SH-SY5Y (cell line): ENCODE measurements at regions not wholly inside any gene's neighbourhood (a gene's known extent, or its start where the extent isn't known, plus 50 kb on each side); places are given as distances from the start of the nearest gene placed in this dataset.

ENCODE experiments used
- GATA2 ChIP-seq: IDR thresholded peaks from 2 replicates; pipeline ENCODE4 v1.6.1; 2011; ENCODE audit warnings: mild to moderate bottlenecking, low read depth, low read length
- GATA3 ChIP-seq: IDR thresholded peaks from 2 replicates; pipeline ENCODE4 v1.6.1; 2011; ENCODE audit warnings: low read depth, mild to moderate bottlenecking, low read length, moderate library complexity

- TF ChIP-seq GATA2 = no peak
These were observed 178.5 kb upstream of the CIBAR2 start for GRCh38 chr16:85290626-85291301.

GRCh38 chr16:85291302-85292148 is 179.3 kb upstream of the CIBAR2 start:
- no peak for TF ChIP-seq GATA2
- no peak for TF ChIP-seq GATA3

GRCh38 chr16:85293458-85293857 is 181.2 kb upstream of the CIBAR2 start:
- TF ChIP-seq GATA3 = no peak
- no peak for TF ChIP-seq GATA2

- no peak for TF ChIP-seq GATA2
- no peak for TF ChIP-seq GATA3
These were observed 181.8 kb upstream of the CIBAR2 start for GRCh38 chr16:85293904-85294642.

- TF ChIP-seq GATA2 (no peak), GATA3 (no peak)
These were observed 182.7 kb upstream of the CIBAR2 start for GRCh38 chr16:85294810-85295508.

GRCh38 chr16:85296859-85297660 is 184.8 kb upstream of the CIBAR2 start:
- TF ChIP-seq GATA2 = no peak
- no peak for TF ChIP-seq GATA3

- TF ChIP-seq GATA2 (no peak), GATA3 (no peak)
These were observed 185.6 kb upstream of the CIBAR2 start for GRCh38 chr16:85297881-85298280.

- TF ChIP-seq GATA2 (no peak), GATA3 (no peak)
These were observed 188.2 kb upstream of the CIBAR2 start for GRCh38 chr16:85300406-85300968.

- TF ChIP-seq GATA2 (no peak), GATA3 (no peak)
These were observed 189.0 kb upstream of the CIBAR2 start for GRCh38 chr16:85301231-85301630.

GRCh38 chr16:85302018-85302847 is 190.0 kb upstream of the CIBAR2 start:
- TF ChIP-seq GATA2 (no peak), GATA3 (no peak)

GRCh38 chr16:85302848-85303353 is 190.6 kb upstream of the CIBAR2 start:
- no peak for TF ChIP-seq GATA3
- TF ChIP-seq GATA2 = no peak

GRCh38 chr16:85303354-85303883 is 191.1 kb upstream of the CIBAR2 start:
- TF ChIP-seq GATA2 = no peak
- no peak for TF ChIP-seq GATA3

- TF ChIP-seq GATA2 (no peak), GATA3 (no peak)
These were observed 192.1 kb upstream of the CIBAR2 start for GRCh38 chr16:85304337-85304736.
